HG03139 (cell line): ENCODE measurements at regions not wholly inside any gene's neighbourhood (a gene's known extent, or its start where the extent isn't known, plus 50 kb on each side); places are given as distances from the start of the nearest gene placed in this dataset.

Experiments used
- ATAC-seq: cut with Tn5 transposase; IDR thresholded peaks from one replicate; pipeline ENCODE4 v1.9.1; 2021; ENCODE audit not compliant: unreplicated experiment

DNA sequence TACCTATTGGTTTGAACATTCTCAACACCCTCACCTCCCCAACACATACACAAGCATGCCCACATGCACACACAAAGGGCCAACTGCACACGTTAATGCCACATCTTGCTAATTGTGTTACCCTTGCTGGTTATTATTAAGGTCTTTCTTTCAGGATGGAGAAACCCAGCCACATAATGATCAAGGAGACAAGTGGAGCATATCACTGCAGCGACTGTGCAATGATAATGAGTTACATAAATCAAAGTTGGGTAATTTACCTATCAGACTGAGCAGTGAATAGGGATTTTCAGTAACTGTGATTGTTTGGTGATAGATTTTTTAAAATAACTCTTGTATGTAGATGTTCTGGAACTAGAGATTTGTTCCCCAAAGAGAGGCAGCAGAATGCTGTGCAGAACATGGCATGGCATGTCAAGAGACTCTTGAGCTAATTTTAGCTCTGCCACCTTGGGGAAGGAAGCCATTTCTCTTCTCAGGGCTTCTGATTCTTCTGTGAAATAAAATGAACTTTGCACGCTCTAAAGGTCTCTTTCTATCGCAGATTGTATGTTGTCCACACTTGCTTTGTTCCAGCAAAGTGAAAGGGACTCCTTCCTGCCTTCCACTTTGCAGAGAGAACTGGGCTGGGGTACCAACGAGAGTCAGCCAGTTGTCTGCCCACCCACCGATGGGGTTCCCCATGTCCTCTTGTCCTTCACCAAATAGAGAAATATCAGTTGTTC is 126.0 kb upstream of the CAMK1G start:
- no peak for ATAC-seq

DNA sequence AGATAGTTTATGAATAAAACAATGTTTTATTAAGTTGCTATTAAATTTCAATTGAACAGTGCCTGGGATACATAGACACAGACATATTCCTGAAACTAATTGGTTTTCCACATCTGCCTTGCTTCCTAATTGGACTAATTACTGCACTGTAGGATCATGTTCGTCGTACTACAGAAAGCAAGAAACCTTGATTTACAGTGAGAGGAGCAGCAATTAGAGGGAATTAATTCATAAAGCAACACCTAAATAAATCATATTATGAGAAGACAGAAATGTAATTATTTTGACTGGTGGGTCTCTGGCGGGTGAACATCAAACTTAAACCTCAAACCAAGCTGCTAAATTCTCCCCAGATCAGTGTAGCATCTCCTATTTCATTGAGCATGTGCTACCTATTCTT is 124.6 kb upstream of the CAMK1G start:
- no peak for ATAC-seq

DNA sequence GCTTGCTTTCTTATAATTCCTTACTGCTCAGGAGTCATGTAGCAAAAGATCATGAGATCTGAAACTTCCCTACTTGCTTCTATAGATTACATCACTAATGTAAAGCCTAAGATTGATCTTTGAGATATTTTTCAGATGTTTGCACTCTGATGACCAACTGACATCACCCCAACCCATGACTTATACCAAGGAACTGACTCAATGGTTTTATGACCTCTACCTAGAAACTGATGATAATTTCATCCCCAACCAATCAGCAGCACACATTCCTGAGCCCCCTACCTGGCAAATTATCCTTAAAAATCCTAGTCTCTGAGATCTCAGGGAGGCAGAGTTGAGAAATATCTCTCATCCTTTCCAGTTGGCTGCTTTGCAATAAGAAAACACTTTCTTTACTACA is 122.3 kb upstream of the CAMK1G start:
- no peak for ATAC-seq

DNA sequence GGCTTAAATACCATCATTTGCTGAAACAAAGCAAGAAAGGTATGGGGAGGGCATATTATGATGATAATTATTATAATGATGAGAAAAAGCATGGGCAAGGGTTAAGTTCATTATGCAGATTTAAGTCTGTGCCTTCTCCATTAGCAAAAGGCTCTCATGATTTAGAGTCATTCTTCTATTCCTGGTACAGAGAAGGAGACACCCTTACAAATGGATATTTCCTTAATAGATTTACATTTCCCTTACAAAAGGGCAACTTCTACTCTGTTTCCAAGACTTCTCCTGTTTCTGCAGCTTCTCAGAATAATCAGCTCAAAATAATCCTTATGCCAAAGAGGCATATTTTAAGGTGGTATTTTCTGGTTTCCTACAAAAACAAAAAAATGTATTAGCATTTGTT is 121.1 kb upstream of the CAMK1G start:
- no peak for ATAC-seq

DNA sequence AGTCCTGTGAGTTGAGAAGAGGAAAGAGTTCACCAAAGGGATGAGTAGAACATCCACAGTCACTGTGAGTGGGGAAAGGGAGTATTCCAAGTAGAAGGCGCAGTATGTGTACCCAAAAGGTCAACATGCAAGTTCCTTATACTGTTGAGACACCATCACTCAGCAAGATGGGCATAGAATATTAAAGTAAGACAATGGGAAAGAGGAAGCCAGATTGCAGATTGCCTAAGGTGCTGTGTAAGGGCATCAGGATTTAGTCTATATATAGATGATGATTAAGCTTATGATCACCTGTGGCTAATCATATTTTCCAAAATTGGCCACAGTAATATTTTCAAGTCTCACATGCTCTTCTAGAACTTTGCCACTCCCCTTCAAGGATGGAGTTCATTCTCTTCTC is 120.1 kb upstream of the CAMK1G start:
- ATAC-seq, result no peak

DNA sequence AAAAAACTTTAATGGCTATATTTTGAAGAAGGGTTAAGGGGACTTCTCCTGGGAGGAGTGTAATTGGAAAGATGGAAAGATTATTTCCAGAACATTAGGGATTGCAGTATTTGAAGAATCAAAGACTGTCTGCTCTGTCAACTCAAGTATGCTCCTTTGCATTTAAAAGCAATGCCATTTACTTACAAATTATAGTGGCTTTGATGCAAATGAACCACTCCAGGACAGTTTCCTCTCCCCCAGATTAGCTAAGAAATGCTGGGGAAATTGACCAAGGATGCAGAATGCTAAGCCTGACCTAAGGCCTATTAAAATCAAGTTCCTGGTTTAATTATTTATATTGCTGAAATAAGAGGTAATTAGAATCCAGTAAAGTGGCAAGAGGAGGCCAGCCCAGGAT is 110.5 kb upstream of the CAMK1G start:
- no peak for ATAC-seq

DNA sequence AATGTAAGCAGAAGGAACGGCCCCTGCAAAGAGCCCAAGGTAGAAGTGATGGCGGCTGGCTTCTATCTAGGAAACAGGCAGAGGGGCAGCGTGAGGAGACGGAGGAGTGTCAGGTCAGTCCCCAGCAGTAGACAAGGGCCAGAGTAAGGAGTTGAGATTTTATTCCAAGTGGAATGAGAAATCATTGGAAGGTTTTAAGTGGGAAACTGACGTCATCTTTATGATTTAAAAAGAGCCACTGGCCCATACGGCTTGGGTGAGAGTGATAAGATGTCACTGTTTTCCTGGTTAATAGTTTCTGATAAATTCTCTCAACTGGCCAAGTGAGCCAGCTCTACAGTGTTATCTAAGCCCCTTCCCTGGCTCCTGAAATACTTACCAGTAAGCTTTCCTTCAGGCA is 103.2 kb upstream of the CAMK1G start:
- ATAC-seq, result no peak

DNA sequence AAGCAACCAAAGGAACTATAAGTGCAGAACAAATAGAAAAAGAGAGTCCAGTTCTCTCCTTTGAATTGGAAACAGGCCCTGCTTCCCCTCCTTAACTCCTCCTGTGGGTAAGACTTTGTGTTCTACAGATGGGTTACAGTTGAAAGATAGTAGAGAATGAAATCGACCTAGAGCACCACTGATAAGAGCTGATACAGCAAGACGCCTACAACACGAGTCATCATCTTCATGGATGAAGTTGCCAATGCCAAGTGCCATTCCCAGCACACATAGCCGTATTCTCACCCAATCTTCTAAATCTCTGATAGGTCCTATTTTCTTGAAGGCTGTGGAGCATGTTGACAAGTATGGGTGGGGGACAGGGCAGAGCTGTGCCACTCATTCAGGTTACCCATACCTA is 99.8 kb upstream of the CAMK1G start:
- no peak for ATAC-seq

DNA sequence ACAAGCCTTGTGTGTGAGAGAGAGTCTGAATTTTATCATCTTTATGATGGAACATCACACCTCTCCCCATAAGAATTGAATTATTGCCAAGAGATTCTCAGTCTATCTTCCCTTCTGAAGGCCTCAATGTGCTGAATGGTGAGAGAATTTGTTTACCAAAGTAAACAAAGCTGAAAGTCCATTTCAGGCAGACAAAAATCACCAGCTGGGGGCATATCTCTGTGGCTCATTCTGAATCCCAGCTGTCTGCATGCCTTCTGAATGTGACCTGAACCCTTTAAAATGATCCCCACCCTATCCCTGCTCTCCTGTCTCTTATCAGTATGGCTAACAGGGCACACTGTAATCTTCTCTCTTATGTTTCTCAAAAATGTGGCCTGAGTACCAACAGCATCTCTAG is 99.1 kb upstream of the CAMK1G start:
- ATAC-seq, result no peak

DNA sequence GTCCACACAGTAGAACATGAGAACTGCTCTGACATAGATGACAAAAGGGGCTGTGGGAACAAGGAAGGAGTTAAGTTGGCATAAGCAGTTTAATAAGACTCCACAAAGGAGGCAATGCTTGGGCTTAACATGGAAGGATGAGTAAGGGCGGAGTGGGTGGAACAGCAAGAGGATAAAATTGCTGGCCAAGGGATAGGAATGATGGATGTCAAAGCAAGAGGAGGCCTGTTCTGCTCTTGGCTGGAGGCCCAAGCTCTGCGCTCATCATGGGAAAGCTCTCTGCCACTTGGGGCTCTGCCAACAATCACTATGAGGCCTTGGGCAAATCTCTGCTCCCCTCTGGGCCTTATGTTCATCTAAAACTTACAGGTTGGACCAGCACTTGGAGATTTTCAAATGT is 98.3 kb upstream of the CAMK1G start:
- ATAC-seq, result no peak

DNA sequence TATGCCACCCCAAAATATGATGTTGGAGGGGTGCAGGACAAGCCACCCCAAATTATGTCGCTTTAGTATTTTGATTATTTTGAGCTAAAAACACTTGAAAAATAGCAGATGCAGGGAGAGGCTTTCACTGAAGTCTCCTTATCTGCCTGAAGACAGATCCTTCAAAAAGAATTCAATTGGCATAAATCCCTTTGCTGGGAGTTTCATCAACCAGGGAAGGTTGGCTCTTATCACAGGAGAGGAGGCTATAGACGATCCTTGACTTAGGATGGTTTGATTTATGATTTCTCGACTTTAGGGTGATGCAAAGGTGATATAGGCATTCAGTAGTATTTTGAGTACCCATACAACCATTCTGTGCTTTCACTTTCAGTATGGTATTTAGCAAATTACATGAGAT is 97.8 kb upstream of the CAMK1G start:
- no peak for ATAC-seq

DNA sequence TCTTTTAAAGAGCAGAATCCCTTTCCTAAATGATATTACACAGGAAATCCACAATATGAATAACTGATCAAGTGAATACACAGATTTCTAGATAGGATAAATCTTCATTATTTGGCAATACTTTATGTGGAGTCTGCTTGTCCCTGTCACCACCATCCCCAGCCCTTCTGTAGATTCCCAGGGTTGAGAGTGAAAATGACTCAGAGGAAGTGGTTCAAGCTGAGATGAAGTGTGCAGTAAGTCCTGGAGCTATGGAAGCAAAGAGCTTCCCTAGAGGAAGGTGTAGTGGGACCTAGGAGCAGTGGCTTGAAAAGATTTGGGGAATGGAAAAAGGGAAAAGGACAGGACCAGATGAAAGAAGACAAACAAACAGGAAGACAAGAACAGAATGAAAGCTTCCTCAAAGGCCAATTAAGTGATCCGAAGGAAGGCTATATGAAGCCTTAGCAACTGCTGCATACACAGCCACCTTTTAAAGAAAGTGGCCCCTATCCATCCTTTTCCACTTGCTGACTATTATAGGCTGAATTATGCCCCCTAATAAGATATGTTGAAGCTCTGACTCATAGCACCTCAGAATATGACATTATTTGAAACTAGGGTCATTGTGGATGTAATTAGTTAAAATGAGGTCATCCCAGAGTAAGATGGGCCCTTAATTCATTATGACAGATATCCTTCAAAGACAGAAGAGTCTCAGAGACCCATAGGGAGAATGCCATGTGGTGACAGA is 96.5 kb upstream of the CAMK1G start:
- ATAC-seq, result no peak

DNA sequence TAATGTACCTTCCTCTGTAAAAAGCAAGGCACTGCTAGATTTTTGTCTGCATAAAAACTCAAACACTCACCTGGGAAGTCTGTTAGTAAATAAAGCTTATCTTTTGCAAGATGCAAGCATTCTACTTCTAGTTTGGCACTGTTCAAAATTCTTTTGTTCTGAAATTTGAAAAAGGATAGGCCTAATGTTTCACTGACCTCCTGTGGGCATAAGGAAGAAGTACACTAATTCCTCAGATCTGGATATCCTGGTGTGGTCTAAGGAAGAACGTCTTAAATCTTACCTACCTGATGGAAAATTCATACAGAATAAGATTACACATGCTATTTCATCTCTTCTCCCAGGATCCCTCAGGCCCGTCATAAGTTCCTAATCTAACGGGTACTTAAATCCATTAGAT is 93.5 kb upstream of the CAMK1G start:
- ATAC-seq, result no peak

DNA sequence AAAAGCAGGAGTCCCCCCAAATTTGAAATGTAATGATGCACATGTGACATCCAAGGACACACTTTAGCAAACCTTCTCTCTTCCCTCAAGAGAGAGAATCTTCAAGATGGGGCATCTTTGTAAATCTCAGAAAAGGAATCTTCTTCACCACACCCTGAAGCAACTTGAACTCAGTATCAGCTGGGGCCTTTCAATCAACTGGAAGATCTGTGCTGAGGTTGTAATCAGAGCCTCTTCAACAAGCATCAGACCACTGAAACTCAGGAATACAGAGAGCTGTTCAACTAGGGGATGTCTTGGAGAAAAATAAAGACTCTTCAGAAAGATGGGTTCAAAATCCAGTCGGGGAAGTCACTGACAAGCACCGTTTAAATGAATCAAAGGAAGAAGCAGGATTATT is 92.5 kb upstream of the CAMK1G start:
- ATAC-seq, result no peak

DNA sequence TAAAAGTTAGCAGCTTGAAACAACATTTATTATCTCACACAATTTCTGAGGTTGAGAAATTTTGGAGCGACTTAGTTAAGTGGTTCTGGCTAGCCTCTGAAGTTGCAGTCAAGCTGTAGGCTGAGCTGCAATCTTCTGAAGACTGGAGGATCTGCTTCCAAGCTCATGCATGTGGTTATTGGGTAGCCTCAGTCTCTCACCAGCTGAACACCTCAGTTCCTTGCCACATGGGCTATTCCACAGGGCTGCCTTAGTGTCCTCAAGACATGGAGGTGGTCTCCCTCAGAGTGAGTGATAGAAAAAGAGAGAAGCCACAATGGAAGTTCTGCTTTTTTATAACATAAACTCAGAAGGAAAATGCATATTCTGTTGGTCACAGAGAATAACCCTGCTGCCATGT is 92.0 kb upstream of the CAMK1G start:
- ATAC-seq, result no peak

DNA sequence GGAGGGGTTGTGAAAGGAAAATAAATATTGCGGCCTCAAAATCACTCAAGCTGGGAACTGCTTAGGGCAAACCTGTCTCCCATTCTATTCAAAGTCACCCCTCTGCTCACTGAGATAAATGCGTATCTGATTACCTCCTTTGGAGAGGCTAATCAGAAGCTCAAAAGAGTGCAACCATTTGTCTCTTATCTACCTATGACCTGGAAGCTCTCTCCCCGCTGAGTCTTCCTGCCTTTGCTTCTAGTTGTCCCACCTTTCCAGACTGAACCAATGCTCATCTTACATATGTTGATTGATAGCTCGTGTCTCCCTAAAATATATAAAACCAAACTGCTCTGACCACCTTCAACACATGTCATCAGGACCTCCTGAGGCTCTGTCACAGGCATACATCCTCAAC is 91.6 kb upstream of the CAMK1G start:
- ATAC-seq, result no peak

DNA sequence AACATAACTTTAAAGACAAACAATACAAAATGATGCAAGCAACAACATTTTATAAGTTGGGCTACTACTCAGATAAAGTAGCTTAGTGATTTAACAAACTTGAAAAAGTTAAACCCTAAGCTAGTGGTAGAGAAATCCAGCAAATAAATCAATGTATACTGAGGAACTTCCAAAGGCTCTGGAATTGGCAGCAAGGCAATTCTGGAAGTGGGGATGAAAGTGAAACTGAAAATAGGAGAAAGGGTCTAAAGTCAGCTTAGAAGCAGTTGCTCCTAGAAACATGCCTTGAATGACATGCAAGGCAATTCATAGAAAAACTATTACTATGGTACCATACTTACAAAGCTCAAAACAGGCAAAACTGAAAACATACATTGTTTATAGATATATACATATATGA is 90.0 kb upstream of the CAMK1G start:
- no peak for ATAC-seq

DNA sequence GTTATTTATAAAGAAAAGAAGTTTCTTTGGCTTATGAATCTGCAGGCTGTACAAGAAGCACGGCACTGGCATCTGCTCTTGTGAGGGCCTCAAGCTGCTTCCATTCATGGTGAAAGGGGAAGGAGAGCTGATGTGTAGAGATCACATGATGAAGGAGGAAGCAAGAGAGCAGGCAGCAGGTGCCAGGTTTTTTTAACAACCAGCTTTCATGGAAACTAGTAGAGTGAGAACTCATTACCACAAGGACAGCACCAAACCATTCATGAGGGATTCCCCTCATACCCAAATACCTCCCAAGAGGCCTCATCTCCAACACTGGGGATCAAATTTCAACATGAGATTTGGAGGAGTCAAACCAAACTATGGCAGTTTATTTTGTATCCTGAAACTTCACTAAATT is 85.8 kb upstream of the CAMK1G start:
- no peak for ATAC-seq

DNA sequence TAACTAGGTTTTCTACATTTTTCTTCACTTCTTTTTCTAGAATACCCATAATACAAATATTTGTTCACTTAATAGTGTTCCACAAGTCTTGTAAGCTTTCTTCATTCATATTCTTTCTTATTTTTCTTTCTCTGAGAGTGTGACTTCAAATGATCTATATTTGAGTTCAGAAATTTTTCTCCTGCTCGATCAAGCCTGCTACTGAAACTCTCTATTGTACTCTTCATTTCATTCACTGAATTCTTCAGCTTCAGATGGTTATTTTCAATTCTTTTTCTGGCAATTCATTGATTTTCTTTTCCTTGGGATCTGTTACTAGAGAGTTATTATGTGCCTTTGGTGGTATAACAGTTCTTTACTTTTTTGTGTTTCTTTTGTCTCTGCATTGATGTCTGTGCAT is 82.5 kb upstream of the CAMK1G start:
- no peak for ATAC-seq

DNA sequence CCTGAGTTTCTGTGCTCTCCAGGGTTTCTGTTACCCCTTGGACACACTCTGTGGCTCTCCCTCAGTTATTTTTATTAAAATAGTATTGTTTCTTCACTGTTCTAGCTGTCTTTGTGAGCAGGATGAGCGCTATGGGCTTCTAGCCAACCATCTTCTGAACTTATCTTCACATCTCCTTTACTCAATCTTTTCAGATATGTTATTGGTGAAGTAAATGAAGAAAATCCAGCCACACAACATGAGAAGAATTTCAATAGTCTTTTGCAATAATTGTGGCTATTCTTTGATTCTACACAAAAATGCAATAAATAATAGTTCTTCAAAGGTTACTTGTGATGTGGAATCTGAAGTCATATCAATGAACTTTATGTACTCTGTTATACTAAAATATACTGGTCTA is 80.3 kb upstream of the CAMK1G start:
- ATAC-seq, result no peak

DNA sequence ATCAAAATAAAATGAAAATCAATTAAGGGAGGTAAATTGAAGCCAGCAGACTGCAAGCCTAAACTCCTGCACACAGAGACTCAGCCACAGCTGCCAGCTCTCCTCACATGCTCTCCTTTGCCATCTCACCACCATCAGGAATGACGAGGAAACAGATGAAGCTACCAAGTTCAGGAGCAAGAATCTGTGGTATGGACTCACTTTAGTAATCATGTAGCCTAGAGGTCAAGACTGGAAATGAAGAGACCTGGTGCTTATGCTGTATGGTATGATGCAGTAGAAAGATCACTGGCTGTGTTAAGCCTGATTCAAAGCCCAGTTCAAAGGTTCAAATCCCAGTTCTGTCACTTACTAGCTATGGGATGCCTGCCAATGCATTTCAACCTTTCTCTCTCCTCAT is 78.9 kb upstream of the CAMK1G start:
- ATAC-seq, result no peak

DNA sequence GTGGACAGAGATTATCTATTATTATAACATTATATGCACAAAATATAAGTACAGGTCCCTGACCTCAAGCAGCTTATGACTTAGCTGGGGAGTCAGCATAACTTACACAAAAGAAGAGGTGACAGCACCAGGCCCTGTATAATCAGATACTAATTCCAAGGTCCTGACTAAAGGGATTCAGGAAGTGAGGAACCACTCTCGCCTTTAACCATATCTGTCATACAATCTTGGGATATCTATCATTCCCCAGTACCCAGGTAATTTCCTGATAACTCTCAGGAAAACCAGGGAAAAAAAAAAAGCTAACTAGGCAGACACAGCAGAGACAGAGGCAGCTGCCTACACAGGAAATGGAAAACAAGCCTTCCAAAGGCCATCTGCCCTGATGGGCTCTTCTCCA is 78.5 kb upstream of the CAMK1G start:
- ATAC-seq, result no peak

DNA sequence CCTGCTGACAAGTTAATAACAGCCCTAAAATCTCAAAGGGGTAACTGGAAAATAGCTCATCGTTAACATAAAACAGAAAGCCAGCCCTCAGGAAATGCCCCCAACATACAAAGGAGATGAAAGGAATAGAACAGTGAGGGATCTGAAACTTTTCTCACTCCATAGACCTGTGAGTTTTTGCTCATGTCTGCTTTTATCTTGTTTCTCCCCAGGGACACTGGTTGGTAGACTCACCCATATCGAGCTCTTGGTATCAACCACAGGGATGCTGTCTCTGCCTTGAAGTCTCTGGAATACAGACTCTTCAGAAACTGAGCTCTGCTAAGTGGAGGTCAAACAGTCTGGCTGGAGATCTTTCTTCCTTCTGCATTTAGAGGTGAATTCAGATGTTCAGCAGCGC is 77.4 kb upstream of the CAMK1G start:
- no peak for ATAC-seq
